GM19351 (cell line): ENCODE measurements at regions not wholly inside any gene's neighbourhood (a gene's known extent, or its start where the extent isn't known, plus 50 kb on each side); places are given as distances from the start of the nearest gene placed in this dataset.

Experiments used
- ATAC-seq: cut with Tn5 transposase; IDR thresholded peaks from one replicate; pipeline ENCODE4 v1.9.1; 2021; ENCODE audit warnings: mild to moderate bottlenecking, moderate library complexity; ENCODE audit not compliant: unreplicated experiment

DNA sequence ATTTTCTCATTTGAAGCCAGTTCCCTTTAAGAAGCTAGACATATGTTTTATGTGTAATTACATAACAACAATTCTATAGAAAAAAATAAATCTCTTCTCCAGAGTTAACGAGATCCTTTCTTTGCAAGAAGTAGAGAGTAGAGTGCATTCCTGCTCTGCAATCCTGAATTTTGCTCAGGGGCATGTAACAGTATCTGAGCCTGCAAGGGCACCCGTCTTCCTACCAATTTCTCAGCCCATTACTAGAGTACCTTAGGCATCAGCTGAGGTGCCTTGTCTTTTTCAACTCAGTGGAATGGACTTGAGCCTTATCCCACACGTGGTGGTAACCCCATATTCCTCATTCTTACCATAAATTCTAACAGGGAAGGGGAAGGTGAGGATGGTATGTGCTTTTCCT lies 205.9 kb downstream of the IKZF2 start:
- no peak for ATAC-seq

DNA sequence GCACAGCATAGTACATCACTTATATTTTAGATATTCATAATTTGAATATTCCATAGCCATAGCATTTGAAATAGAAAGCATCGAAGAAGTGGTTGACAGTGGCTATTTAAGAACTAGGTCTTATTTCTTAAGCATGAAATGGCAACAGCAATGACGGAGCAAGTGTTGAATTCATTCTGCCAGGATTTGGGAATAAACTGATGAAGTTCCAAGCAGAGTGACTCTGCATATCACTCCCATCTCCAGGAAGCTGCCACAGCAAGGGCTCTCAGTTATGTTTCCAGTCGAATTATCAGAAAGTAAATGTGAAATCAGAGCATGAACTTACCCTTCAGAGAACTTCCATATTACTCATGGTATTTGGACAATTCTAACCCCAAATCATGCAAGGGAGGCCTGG lies 208.1 kb downstream of the IKZF2 start:
- no peak for ATAC-seq

DNA sequence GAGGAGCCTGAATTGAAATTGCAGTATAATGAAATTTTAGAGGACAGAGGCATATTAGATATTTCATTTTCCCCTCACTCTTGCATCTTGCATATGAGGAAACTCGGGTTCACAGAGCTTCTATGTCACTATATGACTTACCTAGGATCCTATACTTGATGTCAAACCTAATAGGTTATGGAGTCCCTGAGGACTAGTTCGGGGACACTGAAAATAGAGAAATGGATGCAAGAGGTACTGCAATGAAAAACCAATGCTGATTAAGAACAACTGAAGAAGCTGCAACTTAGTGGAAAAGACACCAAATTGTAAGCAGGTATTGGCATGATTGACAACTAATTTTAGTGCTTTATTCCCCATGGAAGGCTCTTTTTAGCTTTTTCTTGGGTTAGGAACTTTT lies 210.1 kb downstream of the IKZF2 start:
- ATAC-seq: no peak

DNA sequence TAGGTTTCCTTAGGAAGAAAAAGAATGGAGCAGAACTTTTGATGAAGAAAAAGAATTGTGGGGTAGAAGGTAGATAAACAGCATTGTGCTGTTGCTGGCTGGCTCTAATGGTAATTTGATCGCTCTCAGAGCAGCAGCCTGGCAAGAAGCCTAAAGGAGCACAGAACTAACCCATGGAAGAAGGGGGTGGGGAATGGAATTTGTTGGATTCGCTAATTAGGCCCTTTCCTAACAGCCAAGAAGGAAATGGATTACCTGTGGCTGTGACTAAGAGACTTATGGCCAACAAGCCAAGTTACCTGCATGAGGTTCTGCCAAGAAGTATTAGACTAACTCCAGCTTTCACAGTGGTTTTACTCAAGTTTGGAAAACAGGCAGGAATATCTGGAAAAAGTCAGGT lies 210.6 kb downstream of the IKZF2 start:
- no peak for ATAC-seq

DNA sequence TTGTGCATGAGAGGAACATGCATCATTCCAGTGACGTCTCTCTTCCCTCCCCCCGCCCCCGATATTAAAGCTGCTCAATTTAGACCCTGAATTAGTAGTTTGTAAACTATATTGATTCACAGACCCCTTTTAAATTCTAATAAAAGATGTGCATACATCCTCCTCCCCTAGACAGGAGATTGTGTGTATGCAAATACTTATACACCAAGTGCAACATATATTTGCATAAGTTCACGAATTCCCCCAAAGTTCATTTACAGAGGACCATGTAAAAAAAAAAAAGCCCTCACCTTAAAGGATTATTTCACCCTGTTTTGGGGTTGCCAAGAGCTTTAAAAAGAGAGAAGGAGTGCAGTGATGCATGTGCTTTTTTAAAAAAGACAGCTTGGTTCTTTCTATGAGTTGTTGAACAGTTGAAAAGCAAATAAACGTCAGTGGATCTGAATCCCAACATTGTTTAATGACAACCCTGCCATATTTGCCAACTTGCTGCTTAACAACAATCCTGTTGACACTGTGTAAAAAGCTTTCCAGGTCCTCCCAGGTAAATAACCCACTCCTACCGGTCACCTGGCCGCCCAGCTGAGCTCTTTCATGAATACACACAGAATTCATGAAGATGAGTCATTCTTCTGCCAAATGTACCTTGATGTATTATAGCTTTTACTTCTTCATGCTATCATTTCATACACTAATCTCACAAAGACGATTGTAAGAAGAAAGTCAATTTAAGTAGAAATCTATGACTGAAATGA lies 211.5 kb downstream of the IKZF2 start:
- no peak for ATAC-seq

DNA sequence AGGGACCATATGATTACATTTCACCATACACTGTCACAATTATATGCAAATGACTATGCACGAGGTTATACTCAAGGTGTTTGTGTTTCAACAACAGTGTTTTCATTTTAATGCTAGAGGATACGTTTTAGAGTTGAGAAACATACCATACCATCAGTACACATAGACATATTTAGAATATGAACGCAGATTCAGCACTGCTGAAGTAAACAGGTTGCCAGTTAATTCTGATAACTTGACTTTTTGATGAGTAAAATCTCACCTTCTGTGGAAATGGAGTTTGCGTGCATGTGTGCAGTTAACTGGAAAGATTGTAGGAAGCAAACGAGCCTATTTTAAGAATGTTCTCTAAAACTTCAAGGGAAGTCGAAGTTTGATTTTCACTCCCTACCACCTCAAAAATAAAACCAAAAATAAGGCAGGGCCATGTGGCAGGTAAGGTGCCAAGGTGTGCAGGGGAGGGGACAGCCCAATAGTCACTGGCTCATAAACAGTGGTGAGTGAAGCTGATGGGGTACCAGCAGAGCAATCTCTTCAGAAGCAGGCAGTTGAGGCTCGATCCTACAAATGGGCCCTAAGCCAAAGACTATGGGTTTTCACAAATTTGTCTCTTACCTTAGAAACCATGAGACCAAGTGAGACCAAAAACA lies 213.1 kb downstream of the IKZF2 start:
- ATAC-seq: no peak

DNA sequence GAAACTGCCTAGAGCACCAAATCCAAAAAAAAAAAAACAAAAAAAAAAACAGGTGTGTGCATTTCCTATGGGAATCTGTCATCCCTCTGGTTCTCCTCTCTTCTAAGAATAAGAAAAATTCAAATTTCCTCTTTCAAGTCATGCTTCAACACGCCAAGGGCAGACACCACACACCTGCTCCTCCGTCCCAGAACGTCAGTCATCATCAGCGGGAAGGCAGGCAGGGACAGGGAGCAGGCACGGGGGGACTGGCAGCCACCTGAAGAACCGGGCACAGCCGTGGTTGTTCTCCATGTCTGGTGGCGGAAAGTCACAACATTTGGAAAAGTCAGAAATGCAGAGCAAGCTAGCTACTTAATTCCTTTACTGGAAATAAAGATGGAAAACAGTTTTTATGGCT lies 214.8 kb downstream of the IKZF2 start:
- no peak for ATAC-seq

DNA sequence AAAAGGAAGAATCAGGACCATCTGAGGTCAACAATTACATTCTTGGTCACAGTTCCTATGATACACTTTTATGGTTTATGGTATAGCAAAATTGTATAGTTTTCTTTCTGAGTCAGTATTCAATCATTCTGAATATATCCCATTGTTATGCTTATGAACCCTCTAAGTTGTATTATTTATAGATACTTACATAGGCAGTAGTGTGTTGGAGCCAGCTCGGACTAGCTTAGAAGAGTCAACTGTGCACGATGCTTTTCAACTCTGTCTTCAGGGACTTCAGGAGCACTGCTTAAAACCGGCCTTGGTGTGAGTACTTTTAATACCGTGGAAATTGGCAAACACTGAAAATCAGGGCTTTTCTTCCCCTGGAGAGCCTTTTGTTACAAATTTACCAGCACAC lies 215.7 kb downstream of the IKZF2 start:
- no peak for ATAC-seq

DNA sequence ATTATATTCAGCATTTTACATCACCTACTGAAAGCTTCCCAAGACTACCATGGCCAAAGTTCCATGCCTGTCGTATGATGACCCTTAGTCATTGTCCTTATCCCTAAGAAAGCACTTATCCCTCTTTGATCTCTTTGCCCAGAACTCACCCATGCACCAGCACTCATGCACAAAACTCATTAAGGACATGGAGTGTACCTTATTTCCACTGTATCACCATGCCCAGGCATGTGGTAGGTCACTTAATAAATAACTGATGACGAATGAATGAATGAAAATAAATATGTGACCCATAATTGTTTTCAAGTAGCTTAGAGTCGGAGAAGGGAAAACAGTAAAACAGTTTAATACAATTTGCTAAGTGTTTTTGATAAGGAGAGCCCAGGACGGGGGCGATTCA lies 220.1 kb downstream of the IKZF2 start:
- ATAC-seq: no peak

DNA sequence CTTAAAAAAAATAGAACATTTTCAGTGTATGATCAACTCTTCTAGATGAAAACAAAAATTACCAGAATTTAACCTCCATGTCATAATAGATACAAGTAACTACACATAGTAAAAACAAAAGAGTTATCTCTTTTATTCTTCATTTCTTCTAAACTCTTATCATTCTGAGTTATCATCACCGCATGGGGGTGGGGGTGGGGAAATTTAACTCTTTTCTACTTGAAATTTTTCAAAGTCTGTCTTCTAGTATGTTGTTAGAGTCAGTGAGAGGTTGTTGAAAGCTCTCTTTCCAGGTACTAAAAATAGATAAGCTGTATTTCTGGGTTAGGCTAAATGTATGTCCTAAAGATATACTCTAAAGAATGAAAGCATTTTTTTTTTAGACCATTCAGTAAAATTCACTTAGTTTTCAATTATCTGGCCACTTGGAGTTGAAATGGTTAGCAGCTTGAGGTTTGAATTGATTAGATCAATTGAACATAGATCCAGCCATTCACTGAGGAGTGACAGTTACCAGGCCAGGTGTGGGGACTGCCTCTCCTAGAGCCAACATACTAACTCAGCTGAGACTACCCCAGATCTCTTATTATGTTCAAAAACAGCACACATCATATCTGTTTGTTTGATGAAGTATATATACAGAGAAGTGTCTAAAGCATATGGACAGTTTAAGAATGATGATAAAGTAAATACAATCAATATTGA lies 220.7 kb downstream of the IKZF2 start:
- no peak for ATAC-seq

DNA sequence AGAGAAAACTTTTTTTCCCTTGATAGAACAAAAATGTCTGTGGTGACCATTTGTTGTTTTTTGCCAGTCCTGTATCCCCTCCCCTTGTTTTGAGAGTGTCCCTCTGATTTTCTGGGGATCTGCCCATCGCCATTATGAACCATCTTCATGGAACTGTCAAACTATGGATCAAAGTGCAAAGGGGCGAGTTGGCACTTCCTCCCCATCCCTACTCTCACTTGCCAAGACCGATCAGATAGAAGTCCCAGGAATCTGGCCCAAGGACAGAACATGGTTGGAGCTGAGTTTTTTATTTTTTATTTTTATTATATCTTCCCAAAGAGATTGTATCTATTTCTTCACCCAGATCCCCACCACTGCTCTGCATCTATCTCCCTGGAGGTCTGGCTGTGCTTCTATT lies 221.4 kb downstream of the IKZF2 start:
- ATAC-seq: no peak

DNA sequence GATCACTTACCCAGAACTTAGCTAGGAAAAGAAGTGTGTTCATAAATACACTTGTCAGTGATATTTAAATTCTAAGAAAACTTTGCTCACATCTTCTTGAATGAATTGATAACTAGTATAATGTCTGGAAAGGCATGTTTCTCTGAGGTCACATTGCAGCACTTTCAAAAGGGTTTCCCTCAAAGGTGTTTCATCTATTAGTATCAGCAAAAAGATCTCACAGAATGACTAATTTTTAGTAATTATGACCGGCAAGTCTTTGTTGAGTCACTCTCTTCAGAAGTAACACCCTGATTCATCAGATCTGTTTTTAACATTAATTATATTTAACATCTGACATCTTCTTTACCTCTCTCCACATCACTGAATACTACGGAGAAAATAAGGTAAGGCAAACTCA lies 222.3 kb downstream of the IKZF2 start:
- no peak for ATAC-seq

DNA sequence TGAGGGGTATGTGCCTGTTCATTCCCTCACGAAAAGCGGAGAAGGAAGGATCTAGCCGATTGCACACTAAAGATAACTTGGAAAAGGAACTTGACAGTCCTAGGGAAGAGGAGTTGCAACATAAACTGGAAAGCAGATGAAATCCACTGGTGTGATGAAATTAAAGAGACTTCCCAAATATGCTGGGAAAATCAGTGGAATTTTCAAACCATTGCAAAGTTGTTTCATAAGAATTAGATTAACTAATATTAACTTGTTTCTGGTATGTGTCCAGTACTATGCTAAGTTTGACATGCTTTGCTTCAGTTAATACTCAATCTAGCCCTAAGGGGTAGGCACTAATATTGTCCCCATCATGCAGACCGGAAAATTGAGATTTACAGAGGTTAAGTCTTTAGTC lies 222.7 kb downstream of the IKZF2 start:
- no peak for ATAC-seq

DNA sequence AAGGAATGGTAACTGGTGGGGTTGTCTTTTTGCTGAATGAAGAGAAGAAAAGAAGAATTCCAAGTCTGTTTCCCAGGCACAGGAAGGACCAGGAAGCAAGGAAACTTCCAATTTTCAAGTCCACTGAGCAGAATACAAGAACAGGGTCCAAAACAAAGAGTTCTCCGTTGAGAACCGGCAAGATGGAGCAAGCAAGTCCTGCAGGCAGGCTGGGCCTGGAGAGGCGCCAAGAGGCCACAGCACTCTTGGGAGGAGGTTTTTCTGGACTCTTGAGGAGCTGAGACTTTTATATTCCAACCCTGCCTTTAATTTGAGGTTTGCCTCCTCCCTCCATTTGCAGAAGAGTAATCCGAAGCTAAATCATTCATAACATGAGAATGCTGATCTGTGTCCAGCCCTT lies 224.5 kb downstream of the IKZF2 start:
- no peak for ATAC-seq

DNA sequence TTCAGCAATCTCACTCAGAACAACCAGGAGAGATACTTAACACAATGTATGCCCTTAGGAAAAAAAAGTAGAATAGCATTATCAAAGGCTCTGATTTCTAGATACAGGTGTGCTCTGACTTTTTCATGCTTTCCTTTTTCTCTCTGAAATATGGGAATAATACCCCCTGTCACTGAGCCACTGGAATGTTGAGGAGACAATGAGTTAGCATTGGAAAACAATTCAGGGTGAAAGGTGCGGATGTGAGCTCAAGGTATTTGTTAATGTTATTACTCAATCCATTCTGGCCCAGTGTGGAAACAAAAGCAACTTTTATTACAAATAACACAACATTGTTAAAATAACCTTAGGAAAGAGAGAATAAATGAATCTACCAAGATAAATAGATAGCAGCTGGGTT lies 228.0 kb downstream of the IKZF2 start:
- no peak for ATAC-seq

DNA sequence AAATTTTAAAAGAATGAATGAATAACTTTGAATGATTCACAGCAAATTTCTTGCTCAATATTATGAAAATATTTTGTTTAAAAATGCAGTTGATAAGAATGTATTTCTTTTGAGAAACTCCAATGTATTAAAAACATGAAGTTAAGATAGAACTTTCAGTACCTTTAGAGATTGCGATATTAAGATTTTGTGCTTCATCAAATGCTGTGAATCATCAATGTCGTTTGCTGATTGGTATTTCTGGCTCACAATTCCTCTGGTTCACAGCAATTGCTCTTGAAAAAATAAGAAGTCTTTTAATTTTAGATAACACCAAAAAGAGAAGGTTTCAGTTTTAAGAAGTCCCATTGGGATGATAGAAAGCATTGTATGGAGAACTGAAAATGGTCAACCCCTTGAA lies 228.7 kb downstream of the IKZF2 start:
- ATAC-seq: no peak

DNA sequence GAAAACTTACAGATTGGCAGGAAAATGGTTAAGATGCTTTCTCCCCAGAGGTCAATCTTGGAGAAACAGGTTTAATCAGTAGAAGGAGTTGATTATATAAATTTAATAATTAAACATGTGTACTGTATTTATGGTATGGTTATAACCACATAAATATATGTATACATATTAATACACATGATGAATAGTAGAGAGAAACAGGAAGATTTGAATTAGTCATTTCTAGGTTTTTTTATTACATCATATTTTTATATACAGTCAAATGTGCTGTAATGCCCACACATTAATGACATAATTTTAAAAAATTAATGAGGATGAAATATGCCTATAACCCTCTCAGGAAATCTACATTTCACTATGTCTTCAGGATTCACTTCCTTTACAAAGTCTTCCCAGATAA lies 229.7 kb downstream of the IKZF2 start:
- ATAC-seq: no peak

DNA sequence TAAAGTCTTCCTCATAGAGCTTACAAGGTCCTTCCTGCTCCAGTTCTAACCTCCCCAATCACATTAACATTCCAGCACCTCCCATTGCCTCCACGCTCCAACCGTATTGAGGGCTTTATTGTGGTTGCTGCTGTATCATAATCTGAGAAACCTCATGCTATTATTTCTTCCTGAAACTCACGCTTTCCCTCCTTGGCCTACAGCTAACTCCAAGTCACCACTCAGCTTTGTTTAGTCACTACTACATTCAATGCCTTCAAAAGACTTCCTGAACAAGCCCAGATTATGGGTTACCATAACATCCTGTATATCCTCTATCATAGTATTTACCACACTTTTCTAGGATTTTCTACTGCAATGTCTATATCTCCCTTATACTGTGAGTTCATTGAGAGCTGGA lies 230.4 kb downstream of the IKZF2 start:
- ATAC-seq: no peak

DNA sequence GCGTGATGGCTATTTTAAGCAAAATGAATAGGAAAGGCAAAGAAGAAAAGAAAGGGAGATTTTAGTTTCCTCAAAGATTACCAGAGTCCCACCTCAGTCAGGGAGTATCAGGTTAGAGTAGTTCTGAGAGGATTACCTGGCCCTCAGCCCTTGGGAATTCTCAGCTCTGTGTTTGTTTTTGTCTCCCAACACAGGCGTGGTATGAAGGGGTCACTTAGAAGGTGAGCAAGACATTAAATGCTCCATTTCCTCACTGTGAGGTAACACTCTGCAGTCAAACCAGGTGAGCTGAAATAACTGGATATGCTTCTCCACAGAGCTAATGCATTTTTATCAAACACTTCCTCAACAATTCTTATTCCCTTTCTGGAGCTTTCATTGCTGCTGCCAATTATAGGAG lies 232.2 kb downstream of the IKZF2 start:
- no peak for ATAC-seq

DNA sequence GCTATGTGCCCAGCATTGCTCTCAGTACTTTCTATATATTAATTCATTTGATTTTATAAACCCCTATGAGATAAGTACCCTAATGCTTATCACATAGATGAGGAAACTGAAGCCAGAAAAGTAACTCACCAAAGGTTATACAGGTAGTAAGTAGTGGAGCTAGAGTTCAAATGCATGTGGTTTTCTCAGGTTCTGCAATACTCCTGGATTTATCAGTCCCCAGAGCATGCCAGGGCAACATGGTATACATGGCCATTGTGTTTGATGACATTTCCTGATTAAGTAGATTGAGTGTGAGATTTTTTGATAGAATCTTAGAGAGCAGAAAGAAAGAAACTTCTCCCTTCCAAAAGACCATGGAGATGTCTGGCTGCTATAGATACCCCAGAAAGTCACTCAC lies 233.1 kb downstream of the IKZF2 start:
- no peak for ATAC-seq

DNA sequence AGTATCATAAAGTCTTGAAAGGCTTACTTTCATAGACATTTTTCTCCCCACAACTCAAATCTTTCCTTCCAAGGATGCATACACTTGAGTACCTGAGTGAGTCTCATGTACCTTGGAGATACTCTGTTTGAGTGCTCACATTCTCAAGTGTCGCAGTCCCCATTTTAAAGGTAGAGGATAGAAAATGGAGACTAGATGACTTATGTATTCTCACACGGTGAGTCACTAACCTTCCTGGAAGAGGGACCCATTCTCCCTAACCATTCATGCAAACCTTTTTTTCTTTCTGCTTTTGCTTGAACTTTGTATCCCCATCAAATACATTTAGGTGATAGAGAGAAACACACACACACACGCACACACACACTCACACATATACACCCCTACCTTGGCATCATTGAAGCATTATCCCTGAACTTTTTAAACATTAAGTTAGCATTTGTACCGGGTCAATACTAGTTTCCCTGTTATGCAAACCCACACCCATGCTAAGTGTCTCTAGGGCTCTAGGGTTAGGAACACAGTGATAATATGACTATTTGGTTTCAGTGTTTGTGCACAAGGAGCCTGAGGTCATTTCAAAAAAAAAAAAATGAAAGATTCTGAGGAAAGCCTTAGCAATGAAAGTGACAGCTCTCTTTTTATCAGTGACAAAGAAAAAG lies 236.2 kb downstream of the IKZF2 start:
- peak; percentile 76 for ATAC-seq

DNA sequence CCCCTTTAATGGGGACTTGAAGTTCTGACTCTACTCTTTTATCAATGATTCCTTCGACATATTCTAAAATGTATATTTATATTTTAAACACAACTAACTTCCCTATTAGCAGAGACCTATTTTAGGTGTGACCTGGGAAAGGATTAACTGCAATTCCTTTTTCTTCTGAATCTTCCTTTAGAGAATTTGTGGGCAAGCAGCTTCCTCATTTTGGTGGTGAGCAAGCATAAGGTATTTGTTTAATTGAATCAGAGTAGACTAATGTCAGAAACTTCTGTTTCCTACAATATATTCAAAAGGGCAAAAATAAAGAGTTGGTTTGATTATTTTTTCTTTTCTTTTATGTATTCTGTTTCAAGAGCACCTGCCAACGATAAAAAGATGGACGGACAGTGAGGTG lies 237.0 kb downstream of the IKZF2 start:
- ATAC-seq: no peak
